ENCODE measurements at regions not wholly inside any gene's neighbourhood (a gene's known extent, or its start where the extent isn't known, plus 50 kb on each side); places are given as distances from the start of the nearest gene placed in this dataset.

DNA sequence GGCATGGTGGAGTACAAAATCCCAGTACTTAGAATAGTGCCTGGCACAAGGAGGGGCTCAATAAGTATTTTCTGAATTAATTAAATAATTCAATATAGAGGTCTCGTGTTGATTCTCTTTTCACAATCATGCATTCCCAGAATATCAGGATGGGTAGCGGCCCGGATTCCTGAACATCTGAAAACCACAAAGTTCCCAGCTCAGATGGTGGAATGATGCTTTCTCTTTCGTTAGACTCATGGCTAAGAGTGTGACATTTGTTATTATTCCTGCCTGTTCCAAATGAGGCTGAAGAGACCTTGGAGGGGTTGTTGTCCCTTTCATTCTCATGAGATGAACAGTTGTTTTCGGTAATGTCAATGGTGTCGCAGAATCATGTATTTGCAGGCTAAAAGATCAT lies 95.4 kb upstream of the LIFR start:
- no peak for DNase-seq (ENCODE audit: low read depth, low spot score)
- peaks cover 12% of the 10 kb centered on the region for H3K4me1 ChIP-seq (ENCODE audit: control insufficient read depth, extremely low read depth, insufficient read depth, low read length)
- no peaks in the 10 kb centered on the region for H3K9me3 ChIP-seq (replicated peaks; ENCODE audit: control insufficient read depth, insufficient read depth, low read length)
- no peaks in the 10 kb centered on the region for H3K36me3 ChIP-seq (ENCODE audit: control insufficient read depth in 2 of 2, extremely low read depth in 1 of 2, insufficient read depth in 2 of 2, low read length in 2 of 2)
- no peaks in the 10 kb centered on the region for H3K79me2 ChIP-seq (ENCODE audit: control insufficient read depth, insufficient read depth, low read length)
- no peaks in the 10 kb centered on the region for H4K20me1 ChIP-seq (replicated peaks; ENCODE audit: control insufficient read depth, extremely low read depth, insufficient read depth, low read length)
- H3K4me3 ChIP-seq (replicated peaks in 1 of 3; ENCODE audit: insufficient read depth in 1 of 3, low read depth in 1 of 3, low read length in 3 of 3), result no peak overlapping the region
- no TSS peak for BruUV-seq (replicated peaks)
- no peaks in the 10 kb centered on the region for H3K9me1 ChIP-seq (replicated peaks; ENCODE audit: control insufficient read depth, extremely low read depth, insufficient read depth, low read length)
- dilution Hi-C loops (cut with MboI; ENCODE audit: extremely low pct_ligation_motif_present, low sequenced_read_pairs) (no loop called here), intact Hi-C loops (cut with micrococcal nuclease) (loop anchor here (1.0 to 5.0 kb wide), 6 partner anchors 10 to 220 kb away; no protein-coding TSS in a partner anchor)
- CTCF ChIA-PET, result interaction anchor here (0.9 to 3.7 kb wide), 5 partner anchors 45 to 210 kb away, joined by 3 to 22 read pairs (median 9); no protein-coding TSS in a partner anchor
- no peak overlapping the region for H3K9ac ChIP-seq (replicated peaks; ENCODE audit: extremely low read depth, insufficient read depth, low read length)
- TF ChIP-seq JUN (IDR thresholded peaks at IDR 0.05; ENCODE audit: borderline replicate concordance, insufficient read depth, insufficient read length, low read depth), result no peak
- no peak for TF ChIP-seq EZH2 (IDR thresholded peaks at IDR 0.05; ENCODE audit: borderline replicate concordance, low read depth, low read length, severe bottlenecking)
- no peak for TF ChIP-seq FOS (IDR thresholded peaks at IDR 0.05; ENCODE audit: borderline replicate concordance, insufficient read depth, low read length)
- no peak for TF ChIP-seq POLR2A (IDR thresholded peaks at IDR 0.05; ENCODE audit: low read depth, low read length)
- no peak for TF ChIP-seq POLR2AphosphoS5 (IDR thresholded peaks at IDR 0.05; ENCODE audit: insufficient read depth, low read depth, low read length)
- no peak for TF ChIP-seq GATA2 (IDR thresholded peaks at IDR 0.05; ENCODE audit: insufficient read depth, insufficient read length, low read depth, low read length)
- TF ChIP-seq, protein P1, sequence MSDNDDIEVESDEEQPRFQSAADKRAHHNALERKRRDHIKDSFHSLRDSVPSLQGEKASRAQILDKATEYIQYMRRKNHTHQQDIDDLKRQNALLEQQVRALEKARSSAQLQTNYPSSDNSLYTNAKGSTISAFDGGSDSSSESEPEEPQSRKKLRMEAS (IDR thresholded peaks at IDR 0.05; ENCODE audit: insufficient read depth, insufficient read length), result no peak
- no peak for TF ChIP-seq MYC (IDR thresholded peaks at IDR 0.05; ENCODE audit: low read depth, low read length)
- TF ChIP-seq, protein P2, sequence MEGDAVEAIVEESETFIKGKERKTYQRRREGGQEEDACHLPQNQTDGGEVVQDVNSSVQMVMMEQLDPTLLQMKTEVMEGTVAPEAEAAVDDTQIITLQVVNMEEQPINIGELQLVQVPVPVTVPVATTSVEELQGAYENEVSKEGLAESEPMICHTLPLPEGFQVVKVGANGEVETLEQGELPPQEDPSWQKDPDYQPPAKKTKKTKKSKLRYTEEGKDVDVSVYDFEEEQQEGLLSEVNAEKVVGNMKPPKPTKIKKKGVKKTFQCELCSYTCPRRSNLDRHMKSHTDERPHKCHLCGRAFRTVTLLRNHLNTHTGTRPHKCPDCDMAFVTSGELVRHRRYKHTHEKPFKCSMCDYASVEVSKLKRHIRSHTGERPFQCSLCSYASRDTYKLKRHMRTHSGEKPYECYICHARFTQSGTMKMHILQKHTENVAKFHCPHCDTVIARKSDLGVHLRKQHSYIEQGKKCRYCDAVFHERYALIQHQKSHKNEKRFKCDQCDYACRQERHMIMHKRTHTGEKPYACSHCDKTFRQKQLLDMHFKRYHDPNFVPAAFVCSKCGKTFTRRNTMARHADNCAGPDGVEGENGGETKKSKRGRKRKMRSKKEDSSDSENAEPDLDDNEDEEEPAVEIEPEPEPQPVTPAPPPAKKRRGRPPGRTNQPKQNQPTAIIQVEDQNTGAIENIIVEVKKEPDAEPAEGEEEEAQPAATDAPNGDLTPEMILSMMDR (IDR thresholded peaks at IDR 0.05; ENCODE audit: extremely low read depth in 1 of 2, insufficient read depth in 1 of 2, low read depth in 1 of 2, low read length in 2 of 2), result no peak
- H3K27me3 ChIP-seq (ENCODE audit: control insufficient read depth in 2 of 2, insufficient read depth in 2 of 2, low read length in 2 of 2), result no peaks in the 10 kb centered on the region
- POLR2A ChIA-PET, result interaction anchor here (1.0 kb wide), 1 partner anchor 210 kb away, joined by 5 read pairs; no protein-coding TSS in a partner anchor
- H3K27ac ChIP-seq (ENCODE audit: insufficient read depth, low read depth, low read length), result peak overlapping the region; percentile 44
- H2AFZ ChIP-seq (ENCODE audit: low read depth, low read length), result no peak overlapping the region
- H3K4me2 ChIP-seq (ENCODE audit: insufficient read depth, low read length), result peak overlapping the region; percentile 33
- no peak for FAIRE-seq
